Caco-2 (cell line): ENCODE measurements at regions not wholly inside any gene's neighbourhood (a gene's known extent, or its start where the extent isn't known, plus 50 kb on each side); places are given as distances from the start of the nearest gene placed in this dataset.

Experiments used
- BruUV-seq: library from RNA; stranded (reverse); fragments of 400-500 nt; replicated peaks from 2 replicates; lab custom pipeline; 2021; lab: Mats Ljungman, UMichigan
- CTCF ChIA-PET: fragments of 300-600 bp; sonication (Branson Sonifier 250); formaldehyde crosslinking; loops from one replicate; lab custom pipeline; 2022; ENCODE audit warnings: antibody characterized with exemption; lab: Charles Lee
- POLR2A ChIA-PET: fragments of 300-600 bp; sonication (Branson Sonifier 250); formaldehyde crosslinking; loops from one replicate; lab custom pipeline; 2022; ENCODE audit warnings: antibody characterized with exemption; lab: Charles Lee
- DNase-seq, 2 experiments: peaks; one replicate each; pipeline versions ENCODE4 v3.0.0 to v3.0.0-alpha.2; 2020 to 2022
- H3K27me3 ChIP-seq: replicated peaks from 2 replicates; pipeline ENCODE4 v1.6.0; 2011; ENCODE audit warnings: low read length; ENCODE audit not compliant: control insufficient read depth, insufficient read depth
- H3K36me3 ChIP-seq: 2 replicates; pipeline ENCODE4 v1.5.1; 2011; ENCODE audit warnings: low read length; ENCODE audit not compliant: control insufficient read depth, insufficient read depth
- H3K4me1 ChIP-seq: fragments of 250-450 bp; sonication (Bioruptor Pico); 2 replicates; pipeline ENCODE4 v1.5.1; 2020; ENCODE audit warnings: mild to moderate bottlenecking
- H3K4me3 ChIP-seq: 2 replicates; pipeline ENCODE4 v1.5.1; 2011; ENCODE audit warnings: low read depth, mild to moderate bottlenecking, control low read depth, low read length
- H3K9me3 ChIP-seq: fragments of 250-450 bp; sonication (Bioruptor Pico); 2 replicates; pipeline ENCODE4 v1.5.1; 2020; ENCODE audit warnings: mild to moderate bottlenecking, moderate library complexity
- H3K27ac Mint-ChIP-seq: one replicate; pipeline ENCODE4 v1.8.0; 2022; ENCODE audit warnings: mixed read lengths; ENCODE audit not compliant: unreplicated experiment
- H3K27me3 Mint-ChIP-seq: one replicate; pipeline ENCODE4 v1.8.0; 2022; ENCODE audit warnings: mixed read lengths; ENCODE audit not compliant: insufficient read depth, unreplicated experiment
- H3K36me3 Mint-ChIP-seq: one replicate; pipeline ENCODE4 v1.8.0; 2022; ENCODE audit warnings: mild to moderate bottlenecking, mixed read lengths; ENCODE audit not compliant: insufficient read depth, unreplicated experiment
- H3K4me1 Mint-ChIP-seq: one replicate; pipeline ENCODE4 v1.8.0; 2022; ENCODE audit warnings: low read depth, mixed read lengths; ENCODE audit not compliant: unreplicated experiment
- H3K4me3 Mint-ChIP-seq: one replicate; pipeline ENCODE4 v1.8.0; 2022; ENCODE audit warnings: mild to moderate bottlenecking, moderate library complexity, mixed read lengths; ENCODE audit not compliant: unreplicated experiment
- H3K9me3 Mint-ChIP-seq: one replicate; pipeline ENCODE4 v1.8.0; 2022; ENCODE audit warnings: mixed read lengths; ENCODE audit not compliant: unreplicated experiment
- intact Hi-C: fragments of 100-400 bp; cut with micrococcal nuclease; formaldehyde crosslinking; loops from one replicate; pipeline ENCODE4 v1.10.0; 2022; ENCODE audit not compliant: unreplicated experiment
- TF ChIP-seq, protein P1 (sequence below), 2 experiments: fragments of 200-600 bp in 1 of 2; IDR thresholded peaks; 1 replicate in 1 of 2; 2 replicates in 1 of 2; pipeline versions ENCODE4 v1.5.1 to v1.8.0; 2011 to 2022; ENCODE audit warnings: antibody characterized with exemption in 1 of 2, control low read depth in 1 of 2, inconsistent platforms in 1 of 2, low read depth in 1 of 2, low read length in 1 of 2, mild to moderate bottlenecking in 1 of 2, moderate library complexity in 1 of 2; ENCODE audit not compliant: insufficient read depth in 1 of 2, severe bottlenecking in 1 of 2, unreplicated experiment in 1 of 2

DNA sequence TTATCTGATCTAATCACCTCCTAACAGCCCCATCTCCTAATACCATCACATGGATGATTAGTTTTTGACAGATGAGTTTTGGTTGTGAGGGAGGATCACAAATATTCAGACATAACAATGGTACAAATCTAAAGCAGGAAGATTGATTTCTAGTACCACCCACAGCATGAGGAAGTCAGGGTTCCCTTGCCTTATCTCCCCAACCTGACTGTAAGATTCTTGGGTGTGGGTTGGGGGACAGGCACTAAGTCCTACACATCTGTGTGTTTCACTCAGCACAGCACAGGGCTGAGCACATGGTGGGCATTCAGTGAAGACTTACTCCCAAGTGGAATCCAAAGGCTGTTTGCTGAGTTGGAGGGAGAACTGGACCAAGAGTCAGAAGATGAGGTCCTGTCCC is 93.8 kb upstream of the CXCR4 start:
- H3K9me3 ChIP-seq = peaks cover 3% of the 10 kb centered on the region; the same call in 1 of the 2 replicates
- DNase-seq = no peak
- no TSS peak for BruUV-seq
- H3K4me1 ChIP-seq = 0 out of 2 replicates have a peak, but pooled peaks cover 13% of the 10 kb centered on the region
- no peaks in the 10 kb centered on the region for H3K36me3 ChIP-seq
- ChIA-PET CTCF (no interaction called here), POLR2A (no interaction called here)
- no peaks in the 10 kb centered on the region for H3K27me3 ChIP-seq
- Mint-ChIP-seq H3K27ac (no peak overlapping the region), H3K27me3 (no peaks in the 10 kb centered on the region), H3K4me3 (no peak overlapping the region), H3K9me3 (peaks cover 10% of the 10 kb centered on the region), H3K36me3 (no peaks in the 10 kb centered on the region), H3K4me1 (peaks cover 15% of the 10 kb centered on the region)
- TF ChIP-seq, protein P1, sequence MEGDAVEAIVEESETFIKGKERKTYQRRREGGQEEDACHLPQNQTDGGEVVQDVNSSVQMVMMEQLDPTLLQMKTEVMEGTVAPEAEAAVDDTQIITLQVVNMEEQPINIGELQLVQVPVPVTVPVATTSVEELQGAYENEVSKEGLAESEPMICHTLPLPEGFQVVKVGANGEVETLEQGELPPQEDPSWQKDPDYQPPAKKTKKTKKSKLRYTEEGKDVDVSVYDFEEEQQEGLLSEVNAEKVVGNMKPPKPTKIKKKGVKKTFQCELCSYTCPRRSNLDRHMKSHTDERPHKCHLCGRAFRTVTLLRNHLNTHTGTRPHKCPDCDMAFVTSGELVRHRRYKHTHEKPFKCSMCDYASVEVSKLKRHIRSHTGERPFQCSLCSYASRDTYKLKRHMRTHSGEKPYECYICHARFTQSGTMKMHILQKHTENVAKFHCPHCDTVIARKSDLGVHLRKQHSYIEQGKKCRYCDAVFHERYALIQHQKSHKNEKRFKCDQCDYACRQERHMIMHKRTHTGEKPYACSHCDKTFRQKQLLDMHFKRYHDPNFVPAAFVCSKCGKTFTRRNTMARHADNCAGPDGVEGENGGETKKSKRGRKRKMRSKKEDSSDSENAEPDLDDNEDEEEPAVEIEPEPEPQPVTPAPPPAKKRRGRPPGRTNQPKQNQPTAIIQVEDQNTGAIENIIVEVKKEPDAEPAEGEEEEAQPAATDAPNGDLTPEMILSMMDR (IDR thresholded peaks at IDR 0.05; ENCODE audit: insufficient read depth in 1 of 2, low read depth in 1 of 2, low read length in 1 of 2, severe bottlenecking in 1 of 2, unreplicated experiment in 1 of 2) = no peak
- intact Hi-C loops = no loop called here
- H3K4me3 ChIP-seq = no peak overlapping the region

DNA sequence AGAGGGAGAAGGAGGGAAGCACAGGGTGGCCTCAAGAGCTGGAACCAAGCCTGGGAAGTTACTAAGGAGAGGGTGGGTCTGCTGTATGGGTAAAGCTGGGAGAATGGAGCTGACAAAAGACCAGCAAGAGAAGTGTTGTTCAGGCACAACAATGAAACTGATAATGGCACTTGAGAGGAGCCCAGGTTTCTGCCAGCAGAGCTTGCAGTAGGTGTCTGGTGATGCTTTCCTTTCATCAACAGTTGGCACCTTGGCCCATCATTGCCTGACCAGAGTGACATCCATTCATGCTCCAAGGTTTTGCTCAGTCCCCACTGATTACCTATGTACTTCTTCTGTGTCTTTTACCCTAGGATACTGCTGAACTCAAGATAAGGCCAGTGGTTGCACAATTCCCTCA is 92.9 kb upstream of the CXCR4 start:
- peaks cover 10% of the 10 kb centered on the region for H3K9me3 Mint-ChIP-seq
- H3K36me3 Mint-ChIP-seq = no peaks in the 10 kb centered on the region
- BruUV-seq = no TSS peak
- ChIA-PET CTCF (no interaction called here), POLR2A (no interaction called here)
- Histone ChIP-seq H3K4me3 (no peak overlapping the region), H3K9me3 (peaks cover 3% of the 10 kb centered on the region; the same call in 1 of the 2 replicates), H3K4me1 (0 out of 2 replicates have a peak, but pooled peaks cover 13% of the 10 kb centered on the region), H3K36me3 (no peaks in the 10 kb centered on the region), H3K27me3 (no peaks in the 10 kb centered on the region)
- TF ChIP-seq, protein P1 (IDR thresholded peaks at IDR 0.05; ENCODE audit: insufficient read depth in 1 of 2, low read depth in 1 of 2, low read length in 1 of 2, severe bottlenecking in 1 of 2, unreplicated experiment in 1 of 2) = no peak
- H3K4me3 Mint-ChIP-seq = no peak overlapping the region
- DNase-seq = no peak
- intact Hi-C loops = no loop called here
- H3K27me3 Mint-ChIP-seq = no peaks in the 10 kb centered on the region
- H3K27ac Mint-ChIP-seq = no peak overlapping the region
- H3K4me1 Mint-ChIP-seq = peaks cover 10% of the 10 kb centered on the region

DNA sequence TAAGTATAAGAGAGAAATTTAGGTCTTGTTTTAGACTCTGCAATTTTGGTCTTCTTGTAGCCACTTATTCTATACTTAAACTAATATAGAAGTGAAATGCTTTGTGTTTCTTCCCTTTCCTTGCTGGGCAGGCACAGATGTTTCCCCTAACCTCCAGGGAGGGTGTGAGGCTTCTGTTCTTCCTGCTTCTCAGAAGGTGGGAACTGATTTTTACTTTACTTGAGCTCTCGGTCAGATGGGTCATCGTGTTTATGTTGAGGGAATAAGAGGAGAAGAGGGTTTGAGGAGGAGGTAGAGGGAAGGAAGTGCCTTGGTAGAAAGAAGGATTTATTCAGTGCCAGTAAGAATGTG is 92.5 kb upstream of the CXCR4 start:
- no peak overlapping the region for H3K27ac Mint-ChIP-seq
- CTCF ChIA-PET = no interaction called here

More for the DNA sequence above, 92.5 kb upstream of the CXCR4 start:
- no TSS peak for BruUV-seq
- DNase-seq = no peak
- POLR2A ChIA-PET = no interaction called here
- TF ChIP-seq, protein P1 (IDR thresholded peaks at IDR 0.05; ENCODE audit: insufficient read depth in 1 of 2, low read depth in 1 of 2, low read length in 1 of 2, severe bottlenecking in 1 of 2, unreplicated experiment in 1 of 2) = no peak
- peaks cover 10% of the 10 kb centered on the region for H3K4me1 Mint-ChIP-seq
- no peak overlapping the region for H3K4me3 Mint-ChIP-seq
- peaks cover 2% of the 10 kb centered on the region for H3K27me3 Mint-ChIP-seq
- peaks cover 3% of the 10 kb centered on the region; the same call in 1 of the 2 replicates for H3K9me3 ChIP-seq
- H3K36me3 ChIP-seq = no peaks in the 10 kb centered on the region
- peaks cover 10% of the 10 kb centered on the region for H3K9me3 Mint-ChIP-seq
- no peaks in the 10 kb centered on the region for H3K27me3 ChIP-seq
- no peaks in the 10 kb centered on the region for H3K36me3 Mint-ChIP-seq
- intact Hi-C loops = no loop called here
- 0 out of 2 replicates have a peak, but pooled peaks cover 13% of the 10 kb centered on the region for H3K4me1 ChIP-seq
- no peak overlapping the region for H3K4me3 ChIP-seq
